Fibroblast of pulmonary artery (primary cell): ENCODE measurements at regions not wholly inside any gene's neighbourhood (a gene's known extent, or its start where the extent isn't known, plus 50 kb on each side); places are given as distances from the start of the nearest gene placed in this dataset.

ENCODE experiments used
- DNase-seq: peaks from one replicate; pipeline ENCODE4 v3.0.0-alpha.2; 2010; ENCODE audit warnings: low read depth
- H3K4me3 ChIP-seq: replicated peaks from 2 replicates; pipeline ENCODE4 v1.5.1; 2011; ENCODE audit warnings: low read depth, mild to moderate bottlenecking, control low read depth, low read length, moderate library complexity
- TF ChIP-seq, protein P1 (sequence below): IDR thresholded peaks from 2 replicates; pipeline ENCODE4 v1.5.1; 2011; ENCODE audit warnings: mild to moderate bottlenecking, control low read depth, low read length, inconsistent platforms; ENCODE audit errors: missing control alignments

- TF ChIP-seq, protein P1, sequence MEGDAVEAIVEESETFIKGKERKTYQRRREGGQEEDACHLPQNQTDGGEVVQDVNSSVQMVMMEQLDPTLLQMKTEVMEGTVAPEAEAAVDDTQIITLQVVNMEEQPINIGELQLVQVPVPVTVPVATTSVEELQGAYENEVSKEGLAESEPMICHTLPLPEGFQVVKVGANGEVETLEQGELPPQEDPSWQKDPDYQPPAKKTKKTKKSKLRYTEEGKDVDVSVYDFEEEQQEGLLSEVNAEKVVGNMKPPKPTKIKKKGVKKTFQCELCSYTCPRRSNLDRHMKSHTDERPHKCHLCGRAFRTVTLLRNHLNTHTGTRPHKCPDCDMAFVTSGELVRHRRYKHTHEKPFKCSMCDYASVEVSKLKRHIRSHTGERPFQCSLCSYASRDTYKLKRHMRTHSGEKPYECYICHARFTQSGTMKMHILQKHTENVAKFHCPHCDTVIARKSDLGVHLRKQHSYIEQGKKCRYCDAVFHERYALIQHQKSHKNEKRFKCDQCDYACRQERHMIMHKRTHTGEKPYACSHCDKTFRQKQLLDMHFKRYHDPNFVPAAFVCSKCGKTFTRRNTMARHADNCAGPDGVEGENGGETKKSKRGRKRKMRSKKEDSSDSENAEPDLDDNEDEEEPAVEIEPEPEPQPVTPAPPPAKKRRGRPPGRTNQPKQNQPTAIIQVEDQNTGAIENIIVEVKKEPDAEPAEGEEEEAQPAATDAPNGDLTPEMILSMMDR: no peak
- H3K4me3 ChIP-seq: no peak overlapping the region
- DNase-seq: no peak
Measured at GRCh38 chr3:81891055-81891895, 129.8 kb upstream of the GBE1 start.

DNA sequence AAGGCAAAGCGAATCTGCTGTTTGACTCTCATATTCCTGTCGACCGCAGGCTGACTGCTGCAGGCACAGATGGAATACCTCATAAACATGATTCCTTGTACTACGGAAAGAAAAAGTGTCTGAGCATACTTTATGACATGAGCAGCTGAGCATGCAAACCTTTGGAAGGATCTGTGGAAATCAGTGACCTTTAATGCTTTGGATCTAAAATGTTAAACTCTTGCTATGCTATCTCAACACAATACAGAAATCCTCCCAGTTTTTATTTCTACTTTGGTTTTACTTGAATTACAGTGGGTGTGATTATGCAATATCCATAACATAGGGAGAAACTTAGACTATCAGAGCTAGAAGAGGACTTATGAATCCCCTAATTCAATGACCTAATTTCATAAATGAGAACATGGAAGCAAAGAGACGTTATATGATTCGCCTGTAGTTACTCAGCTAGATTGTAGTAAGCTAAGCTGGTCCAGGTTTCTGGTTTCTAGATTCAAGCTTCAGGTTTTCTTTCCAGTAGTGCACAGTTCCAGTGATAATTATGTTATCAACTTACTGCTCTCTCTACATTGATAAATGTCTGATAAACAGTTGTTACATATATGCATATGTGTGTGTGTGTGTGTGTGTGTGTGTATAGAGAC lies 127.6 kb upstream of the GBE1 start:
- peak; percentile 3 for DNase-seq
- TF ChIP-seq, protein P1: no peak
- no peak overlapping the region for H3K4me3 ChIP-seq

DNA sequence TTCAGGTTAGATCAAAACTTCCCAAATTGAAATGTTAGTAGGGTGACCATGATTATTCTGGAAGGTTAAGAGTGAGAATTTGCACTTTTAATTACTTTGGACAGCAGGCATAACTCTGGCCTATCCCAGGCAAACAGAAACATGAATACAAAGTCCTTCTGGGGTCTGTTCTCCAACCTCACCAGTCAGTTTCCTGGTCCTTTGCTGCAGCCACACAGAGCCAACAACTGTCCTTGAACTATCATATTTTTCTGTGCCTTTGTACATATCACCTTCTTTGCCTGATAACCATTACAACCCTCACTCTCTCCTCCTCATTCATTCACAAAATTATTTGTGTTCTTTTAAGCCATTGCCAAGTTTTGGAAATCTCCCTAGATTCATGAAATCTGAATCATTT lies 126.0 kb upstream of the GBE1 start:
- no peak for DNase-seq
- TF ChIP-seq, protein P1: no peak
- no peak overlapping the region for H3K4me3 ChIP-seq

- DNase-seq: no peak
- TF ChIP-seq, protein P1: no peak
- no peak overlapping the region for H3K4me3 ChIP-seq
Measured at GRCh38 chr3:81886081-81886480, 124.6 kb upstream of the GBE1 start.

GRCh38 chr3:81884791-81885190 lies 123.3 kb upstream of the GBE1 start:
- TF ChIP-seq, protein P1: no peak
- H3K4me3 ChIP-seq: no peak overlapping the region
- DNase-seq: no peak

GRCh38 chr3:81876826-81877225 lies 115.4 kb upstream of the GBE1 start:
- DNase-seq: no peak
- no peak overlapping the region for H3K4me3 ChIP-seq
- TF ChIP-seq, protein P1: no peak
